ENCODE measurements at regions not wholly inside any gene's neighbourhood (a gene's known extent, or its start where the extent isn't known, plus 50 kb on each side); places are given as distances from the start of the nearest gene placed in this dataset.
A peak's percentile ranks its signal among the peaks of the same experiment; 100 is the strongest.

GRCh38 chr3:159800434-159801155 is 188.0 kb upstream of the IL12A start:
- no peaks in the 10 kb centered on the region for H3K27me3 ChIP-seq (ENCODE audit: control insufficient read depth, insufficient read depth, low read length)
- FAIRE-seq, result no peak
- DNase-seq (ENCODE audit: low read depth), result no peak
- H3K4me3 ChIP-seq (ENCODE audit: low read depth, low read length), result no peak overlapping the region
- no peaks in the 10 kb centered on the region for H3K36me3 ChIP-seq (ENCODE audit: control insufficient read depth, insufficient read depth, low read length)
- no peak for TF ChIP-seq CTCF (IDR thresholded peaks at IDR 0.05; ENCODE audit: insufficient read depth, low read length, severe bottlenecking)

DNA sequence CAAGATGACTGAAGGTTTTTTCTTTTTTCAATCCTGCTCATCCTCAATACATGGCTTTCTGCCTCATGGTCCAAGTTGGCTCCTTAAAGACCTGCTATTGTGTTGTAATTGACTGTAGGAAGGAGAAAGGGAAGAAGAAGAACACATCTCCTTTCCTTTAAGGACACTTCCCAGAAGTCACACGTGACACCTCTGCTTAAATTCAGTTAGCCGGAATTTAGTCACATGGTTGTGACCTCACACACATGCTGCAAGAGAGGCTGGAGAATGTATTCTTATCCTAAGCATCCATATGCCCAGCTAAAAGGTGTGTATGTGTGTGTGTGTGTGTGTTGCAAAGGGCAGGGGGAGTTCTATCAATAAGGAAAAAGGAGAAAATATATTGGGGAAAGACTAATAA is 185.8 kb upstream of the IL12A start:
- DNase-seq (ENCODE audit: low read depth), result no peak
- no peak for TF ChIP-seq CTCF (IDR thresholded peaks at IDR 0.05; ENCODE audit: insufficient read depth, low read length, severe bottlenecking)
- no peak for FAIRE-seq
- H3K36me3 ChIP-seq (ENCODE audit: control insufficient read depth, insufficient read depth, low read length), result no peaks in the 10 kb centered on the region
- no peak overlapping the region for H3K4me3 ChIP-seq (ENCODE audit: low read depth, low read length)
- H3K27me3 ChIP-seq (ENCODE audit: control insufficient read depth, insufficient read depth, low read length), result no peaks in the 10 kb centered on the region

DNA sequence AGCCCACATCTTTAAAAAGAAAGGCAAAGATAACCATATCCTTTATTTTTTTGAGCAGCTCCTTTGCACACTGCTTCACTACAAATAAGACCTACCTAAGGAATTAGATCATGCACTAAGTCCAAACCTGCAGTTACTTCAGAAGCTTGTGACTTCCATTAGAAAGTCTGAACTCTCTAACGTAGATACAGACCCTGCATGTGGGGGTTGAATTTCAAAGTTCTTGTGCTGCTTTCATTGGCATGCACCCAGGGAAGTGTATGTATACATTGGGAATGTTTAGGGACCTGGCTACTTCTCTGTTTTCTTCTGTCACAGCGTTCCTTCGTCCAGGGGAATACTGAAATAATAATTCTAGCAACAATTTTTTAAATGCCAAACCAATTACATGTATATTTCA is 185.2 kb upstream of the IL12A start:
- no peak for TF ChIP-seq CTCF (IDR thresholded peaks at IDR 0.05; ENCODE audit: insufficient read depth, low read length, severe bottlenecking)
- DNase-seq (ENCODE audit: low read depth) (no peak), FAIRE-seq (no peak)
- H3K27me3 ChIP-seq (ENCODE audit: control insufficient read depth, insufficient read depth, low read length), result no peaks in the 10 kb centered on the region
- no peaks in the 10 kb centered on the region for H3K36me3 ChIP-seq (ENCODE audit: control insufficient read depth, insufficient read depth, low read length)
- H3K4me3 ChIP-seq (ENCODE audit: low read depth, low read length), result no peak overlapping the region

DNA sequence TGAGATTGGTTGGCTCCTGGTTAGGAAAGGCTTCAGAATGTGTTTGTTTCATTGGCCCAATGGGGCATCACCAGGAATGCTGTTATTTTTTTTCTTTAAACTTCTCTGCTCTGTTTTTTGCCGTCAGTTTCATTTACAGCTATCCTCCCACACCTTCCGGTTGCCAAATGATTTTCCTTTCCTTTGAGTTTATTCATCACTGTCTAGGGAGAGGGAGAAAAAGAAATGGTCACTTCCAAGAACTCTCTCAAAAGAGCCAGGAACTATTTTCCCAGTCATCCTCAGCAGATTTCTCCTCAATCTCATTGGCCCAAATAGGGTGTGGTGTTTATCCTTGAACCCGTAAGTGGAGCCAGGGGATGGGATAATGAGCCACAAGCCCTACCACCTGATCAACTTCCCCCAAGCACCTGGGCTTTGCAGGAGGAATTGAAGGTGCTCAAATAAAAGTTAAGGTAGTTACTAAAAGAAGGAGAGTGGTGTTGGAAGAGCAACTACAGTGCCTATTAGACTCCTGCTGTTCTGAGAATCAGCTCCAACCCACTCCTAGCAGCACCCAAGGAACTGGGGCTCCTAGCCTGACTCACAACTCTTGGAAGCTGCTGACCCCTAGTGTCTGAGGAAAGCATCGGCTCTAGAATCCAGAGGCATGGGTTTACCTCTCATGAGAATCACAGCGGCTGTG is 183.8 kb upstream of the IL12A start:
- DNase-seq (ENCODE audit: low read depth) (peak; percentile 82), FAIRE-seq (peak; percentile 81)
- TF ChIP-seq CTCF (IDR thresholded peaks at IDR 0.05; ENCODE audit: insufficient read depth, low read length, severe bottlenecking), result peak; percentile 95
- Histone ChIP-seq H3K36me3 (ENCODE audit: control insufficient read depth, insufficient read depth, low read length) (no peaks in the 10 kb centered on the region), H3K4me3 (ENCODE audit: low read depth, low read length) (no peak overlapping the region), H3K27me3 (ENCODE audit: control insufficient read depth, insufficient read depth, low read length) (no peaks in the 10 kb centered on the region)

- Histone ChIP-seq H3K4me3 (ENCODE audit: low read depth, low read length) (no peak overlapping the region), H3K36me3 (ENCODE audit: control insufficient read depth, insufficient read depth, low read length) (no peaks in the 10 kb centered on the region), H3K27me3 (ENCODE audit: control insufficient read depth, insufficient read depth, low read length) (no peaks in the 10 kb centered on the region)
- no peak for FAIRE-seq
- TF ChIP-seq CTCF (IDR thresholded peaks at IDR 0.05; ENCODE audit: insufficient read depth, low read length, severe bottlenecking), result no peak
- no peak for DNase-seq (ENCODE audit: low read depth)
Measured at GRCh38 chr3:159805411-159805772, 183.2 kb upstream of the IL12A start.

All from bronchial epithelial cell (primary cell).